HT-29 (cell line): ENCODE measurements at regions not wholly inside any gene's neighbourhood (a gene's known extent, or its start where the extent isn't known, plus 50 kb on each side); places are given as distances from the start of the nearest gene placed in this dataset.

Source experiments
- DNase-seq: peaks from one replicate; pipeline ENCODE4 v3.0.0-alpha.2; 2015; ENCODE audit warnings: low spot score

DNA sequence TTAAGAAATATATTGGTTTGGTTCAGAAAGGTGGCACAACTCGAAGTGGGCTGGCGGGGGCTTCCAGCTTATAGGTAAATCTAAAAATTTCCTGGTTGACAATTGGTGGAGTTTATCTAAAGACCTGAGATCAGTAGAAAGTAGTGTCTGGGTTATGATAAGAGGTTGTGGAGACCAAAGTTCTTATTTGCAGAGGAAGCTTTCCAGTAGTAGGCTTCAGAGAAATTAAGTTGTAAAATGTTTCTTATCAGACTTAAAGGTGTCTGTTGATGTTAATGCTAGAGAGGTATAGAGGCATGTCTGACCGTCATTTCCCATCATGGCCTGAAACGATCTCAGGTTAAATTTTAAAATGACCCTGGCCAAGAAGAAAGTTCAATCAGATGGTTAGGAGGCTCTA is 565.2 kb upstream of the DPPA4 start:
- DNase-seq, result no peak

DNA sequence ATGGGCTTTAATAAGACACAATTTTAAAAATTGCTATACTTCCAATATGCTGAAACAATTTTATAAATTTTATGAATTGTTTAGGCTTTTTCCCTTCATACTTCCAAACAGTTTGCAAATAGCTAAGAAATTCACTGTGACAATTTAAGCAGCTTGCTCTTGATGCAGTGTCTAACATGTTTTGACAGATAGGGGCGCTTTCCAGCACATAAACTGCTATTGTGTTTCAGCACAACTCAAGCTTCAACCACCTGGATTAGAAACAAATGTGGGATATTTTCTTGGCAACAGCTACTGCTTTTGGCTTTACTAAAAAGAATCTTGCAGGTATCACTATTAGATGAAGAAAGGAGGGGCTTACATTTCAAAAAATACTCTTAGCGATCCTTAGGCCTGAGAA is 565.8 kb upstream of the DPPA4 start:
- DNase-seq, result no peak

DNA sequence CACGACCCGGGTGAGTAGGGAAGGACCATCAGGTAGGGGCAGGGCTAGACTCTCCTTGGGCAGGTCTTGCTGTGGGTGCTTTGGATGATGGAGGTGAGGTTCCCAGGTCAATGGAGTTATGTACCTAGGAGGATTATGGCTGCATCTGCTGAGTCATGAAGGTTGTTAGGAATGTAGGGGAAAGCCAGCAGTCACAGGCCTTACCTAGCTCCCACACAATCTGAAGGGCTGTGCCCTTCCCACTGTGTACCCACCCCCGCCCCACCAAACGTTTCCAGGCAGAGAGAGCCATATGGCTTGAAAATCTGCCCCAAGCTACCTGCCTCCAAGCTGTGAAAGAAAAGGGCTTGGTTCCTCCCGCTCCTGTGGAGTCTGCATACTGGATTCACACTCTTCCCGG is 573.4 kb upstream of the DPPA4 start:
- no peak for DNase-seq

GRCh38 chr3:109918740-109919139 is 581.4 kb upstream of the DPPA4 start:
- DNase-seq, result no peak

- no peak for DNase-seq
Measured at GRCh38 chr3:109920749-109921148, 583.4 kb upstream of the DPPA4 start.

DNA sequence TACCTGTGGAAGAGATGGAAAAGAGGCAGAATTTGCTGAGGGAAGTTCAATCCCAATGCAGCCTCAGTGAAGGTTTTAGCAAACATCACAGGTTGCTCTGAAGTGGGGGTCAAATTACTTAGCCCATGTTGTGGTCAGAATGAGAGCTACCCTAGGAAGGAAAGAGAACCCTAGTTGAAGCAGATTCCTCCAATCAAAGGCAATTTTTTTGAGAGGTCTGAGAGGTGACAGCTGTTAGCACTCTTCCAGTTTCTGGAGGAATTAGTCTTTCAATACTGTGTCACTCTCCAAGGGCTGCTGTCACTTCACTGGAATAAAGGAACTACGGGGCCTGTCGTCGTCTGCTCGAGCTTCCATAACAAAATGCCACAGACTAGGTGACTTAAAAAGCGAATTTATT is 584.2 kb upstream of the DPPA4 start:
- DNase-seq, result no peak

- no peak for DNase-seq
Measured at GRCh38 chr3:109922856-109923255, 585.5 kb upstream of the DPPA4 start.

DNA sequence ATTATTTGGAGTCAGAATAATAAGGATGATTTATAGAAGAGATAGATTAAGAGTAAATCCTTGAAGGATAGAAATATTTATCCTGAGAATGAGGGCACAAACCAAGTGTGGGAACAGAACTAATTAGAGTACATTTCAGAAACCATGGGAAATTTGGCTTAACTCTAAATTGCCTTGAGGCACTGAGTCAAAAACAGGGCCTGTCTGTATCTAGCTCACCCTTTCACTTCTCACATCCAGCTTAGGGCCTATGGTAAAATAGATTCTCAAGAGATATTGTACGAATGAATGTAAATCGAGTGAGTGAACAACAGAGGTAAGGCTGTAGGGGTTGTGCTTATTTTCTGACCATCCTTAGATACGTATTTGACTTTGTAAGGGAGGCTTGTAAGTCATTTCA is 586.1 kb upstream of the DPPA4 start:
- no peak for DNase-seq

- peak; percentile 49 for DNase-seq
Measured at GRCh38 chr3:109924196-109924595, 586.9 kb upstream of the DPPA4 start.

- no peak for DNase-seq
Measured at GRCh38 chr3:109926376-109926775, 589.0 kb upstream of the DPPA4 start.

DNA sequence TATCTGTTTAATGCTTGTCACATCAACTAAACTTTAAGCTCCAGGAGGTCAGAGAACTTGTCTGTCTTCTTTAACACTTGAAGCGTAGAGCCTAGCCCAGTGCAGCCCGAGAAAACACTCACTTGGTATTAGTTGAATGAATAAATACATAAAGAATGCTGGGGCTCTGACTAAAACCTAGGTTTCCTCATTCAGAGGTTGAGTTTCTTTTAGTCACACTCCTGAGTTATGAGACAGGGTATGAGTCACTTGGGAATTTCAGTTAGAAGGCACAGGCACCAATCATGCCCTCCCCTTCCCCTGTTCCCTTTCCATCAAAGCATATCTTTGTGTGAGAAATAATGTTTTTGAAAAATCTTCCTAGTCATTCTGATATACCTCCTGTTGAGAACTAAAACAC is 589.8 kb upstream of the DPPA4 start:
- DNase-seq, result peak; percentile 67

DNA sequence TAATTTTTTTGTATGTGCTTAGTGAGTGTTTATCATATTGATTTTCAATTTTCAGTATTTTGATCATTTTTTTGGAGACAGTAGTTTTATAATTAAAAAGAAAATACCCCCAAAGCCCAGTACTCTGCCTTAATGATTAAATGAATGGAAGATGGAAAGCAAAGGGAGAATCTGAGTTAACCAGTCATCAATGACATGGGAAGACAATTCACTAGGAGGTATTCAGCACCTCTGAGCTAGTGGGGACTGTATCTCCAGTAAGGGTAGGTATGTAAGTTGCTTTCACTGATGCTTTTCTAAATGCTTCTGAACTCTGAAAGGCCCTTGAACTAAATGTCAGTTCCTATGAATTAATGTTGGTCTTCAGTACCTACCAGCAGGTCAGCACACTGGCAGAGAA is 590.4 kb upstream of the DPPA4 start:
- no peak for DNase-seq

- no peak for DNase-seq
Measured at GRCh38 chr3:109930582-109930981, 593.2 kb upstream of the DPPA4 start.

DNA sequence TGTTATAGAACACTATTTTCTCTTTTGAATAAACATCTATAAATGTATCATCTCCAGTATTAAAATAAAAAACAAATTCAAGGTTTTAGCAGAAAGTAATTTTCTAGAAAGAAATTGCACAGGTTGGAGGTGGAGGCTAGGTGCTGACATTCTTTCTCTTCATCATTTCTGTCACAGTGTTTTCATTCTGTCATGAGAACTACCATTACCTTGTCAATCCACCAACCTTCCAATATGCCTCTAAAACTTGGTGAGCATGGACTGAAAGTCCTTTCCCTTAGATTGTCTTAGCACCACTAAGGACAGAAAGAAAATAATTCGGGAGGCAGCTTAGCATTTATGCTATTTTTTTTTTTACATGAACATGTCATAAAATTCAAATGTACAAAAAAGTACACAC is 596.2 kb upstream of the DPPA4 start:
- DNase-seq, result no peak

DNA sequence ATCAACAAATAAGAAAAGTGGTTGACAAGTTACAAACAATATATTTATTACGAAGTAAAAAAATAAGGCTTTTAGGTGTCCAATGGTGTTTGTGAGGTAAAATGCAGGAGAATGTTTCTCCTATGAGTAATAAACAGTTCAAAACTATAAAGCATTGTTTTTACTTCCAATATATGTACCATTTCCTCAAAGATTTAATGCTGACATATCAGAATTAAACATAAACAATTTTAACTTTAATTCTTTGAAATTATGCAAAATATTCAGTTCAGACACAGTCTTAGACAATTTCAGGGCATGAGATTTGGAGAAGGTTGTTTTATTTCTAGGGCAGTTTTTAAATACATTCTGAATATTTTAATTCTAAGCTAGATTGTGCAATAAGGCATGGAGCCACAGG is 602.5 kb upstream of the DPPA4 start:
- no peak for DNase-seq

GRCh38 chr3:109943181-109943580 is 605.8 kb upstream of the DPPA4 start:
- no peak for DNase-seq

DNA sequence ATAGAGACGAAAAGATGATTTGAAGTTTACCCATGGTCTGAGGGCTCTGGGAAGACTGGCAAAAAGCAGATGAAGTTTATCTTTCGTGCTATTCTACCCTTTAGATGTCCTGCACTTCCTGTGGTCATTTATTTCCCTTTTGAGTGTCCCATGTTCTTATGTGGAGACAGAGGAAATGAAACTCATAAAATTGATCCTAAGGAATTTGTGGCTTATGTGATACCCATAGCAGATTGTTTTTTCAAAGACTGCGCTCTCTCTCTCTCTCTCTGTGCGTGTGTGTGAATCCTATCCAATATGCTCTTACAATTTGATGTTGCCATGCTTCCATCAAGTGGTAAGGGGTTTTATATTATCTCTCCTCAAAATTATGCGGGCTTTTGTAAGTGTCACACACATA is 607.5 kb upstream of the DPPA4 start:
- DNase-seq, result no peak

DNA sequence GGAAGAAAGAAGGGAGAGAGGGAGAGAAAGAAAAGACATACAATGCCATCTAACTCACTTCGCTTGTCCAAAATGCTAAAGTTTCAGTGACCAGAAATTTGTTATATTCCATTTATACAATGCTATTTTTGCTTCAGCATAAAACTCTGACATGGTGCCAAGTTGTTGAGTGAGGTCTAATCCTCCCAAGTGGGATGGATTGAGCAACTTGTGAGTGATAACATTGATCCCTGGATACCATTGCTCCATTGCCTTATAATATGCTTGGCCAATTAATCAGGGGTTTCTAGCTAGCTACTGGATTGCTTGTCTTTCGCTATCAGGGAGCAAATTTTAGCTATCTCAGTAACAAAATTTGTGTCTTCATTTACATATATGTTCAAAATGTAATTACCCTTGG is 615.6 kb upstream of the DPPA4 start:
- no peak for DNase-seq

DNA sequence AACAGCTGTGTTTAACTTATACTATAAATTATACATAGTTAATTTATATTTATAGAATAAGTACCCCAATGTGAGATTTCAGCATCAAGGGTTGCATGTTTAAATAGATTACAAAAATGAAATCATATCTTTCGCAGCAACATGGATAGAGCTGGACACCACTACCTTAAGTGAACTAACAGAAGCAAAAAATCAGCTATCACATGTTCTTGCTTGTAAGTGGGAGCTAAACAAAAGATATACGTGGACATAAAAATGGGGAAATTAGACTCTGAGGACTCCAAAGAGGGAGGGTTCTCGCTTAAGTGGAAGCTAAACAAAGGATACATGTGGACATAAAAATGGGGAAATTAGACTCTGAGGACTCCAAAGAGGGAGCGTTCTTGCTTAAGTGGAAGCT is 626.5 kb upstream of the DPPA4 start:
- no peak for DNase-seq

GRCh38 chr3:109973733-109974132 is 636.4 kb upstream of the DPPA4 start:
- peak; percentile 10 for DNase-seq

DNA sequence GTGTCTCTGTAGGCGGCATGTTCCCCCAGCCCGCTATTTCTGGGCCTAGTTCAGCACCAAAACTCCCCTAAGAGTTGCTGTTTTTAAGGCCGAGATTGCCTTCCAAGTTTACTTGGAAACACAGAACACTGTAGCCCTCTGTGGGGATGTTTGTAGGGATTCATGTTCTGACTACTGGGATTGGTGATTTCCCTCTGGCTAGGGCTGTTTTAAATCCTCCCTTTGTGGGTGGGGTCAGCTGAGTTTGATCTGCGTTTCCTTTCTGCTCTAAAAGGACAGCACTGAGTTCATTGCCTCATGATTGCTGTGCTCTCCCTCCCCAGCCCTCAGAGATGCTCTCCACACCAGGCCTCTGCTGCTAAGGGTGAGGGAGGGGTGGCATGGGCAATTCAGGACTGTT is 640.6 kb upstream of the DPPA4 start:
- no peak for DNase-seq

DNA sequence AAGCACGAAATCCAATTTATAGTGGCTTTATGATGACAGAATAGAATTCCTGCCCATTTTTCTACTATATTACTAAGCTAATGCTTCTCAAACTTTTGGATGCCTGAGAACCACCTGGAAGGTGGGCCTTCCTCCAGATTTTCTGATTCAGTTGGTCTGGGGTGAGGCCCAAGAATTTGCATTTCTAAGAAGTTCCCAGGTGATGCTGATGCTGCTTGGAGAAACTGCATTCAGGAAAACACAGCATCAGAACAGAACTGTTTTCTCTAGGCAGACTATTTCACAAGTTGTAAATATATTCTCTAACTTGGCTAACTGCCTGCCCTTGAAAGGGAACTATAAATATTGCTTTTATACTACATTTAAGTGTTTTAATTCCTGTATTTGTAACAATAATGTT is 644.9 kb upstream of the DPPA4 start:
- no peak for DNase-seq

- no peak for DNase-seq
Measured at GRCh38 chr3:109984976-109985375, 647.6 kb upstream of the DPPA4 start.

DNA sequence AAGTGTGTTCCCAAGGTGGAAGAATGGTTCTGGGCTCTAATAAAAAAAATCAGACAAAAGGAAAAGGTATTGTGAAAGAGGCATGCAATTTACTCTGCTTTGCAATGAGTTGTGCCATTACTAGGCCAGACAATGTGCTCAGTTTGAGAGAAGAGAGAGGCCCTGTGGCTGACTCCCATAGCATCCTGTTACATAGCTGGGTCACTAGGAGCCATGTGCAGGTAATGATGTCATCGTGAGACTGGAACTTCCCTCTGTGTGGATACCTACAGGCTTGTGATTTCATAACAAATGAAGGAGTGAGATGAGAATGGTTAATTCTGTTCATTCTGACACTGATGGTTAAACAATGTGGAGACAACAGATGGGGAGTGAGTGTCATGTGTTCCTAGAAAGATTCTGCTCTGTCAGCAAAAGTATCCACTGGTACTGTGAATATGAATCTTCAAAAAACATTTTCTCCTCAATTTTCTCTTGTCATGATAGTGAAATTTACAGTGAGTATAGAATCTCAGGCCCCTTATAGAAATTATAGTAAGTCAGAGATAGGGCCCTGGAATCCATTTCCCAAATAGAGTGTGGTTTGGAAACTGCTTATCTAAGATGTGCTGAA is 648.7 kb upstream of the DPPA4 start:
- DNase-seq, result no peak

GRCh38 chr3:109994853-109995252 is 657.5 kb upstream of the DPPA4 start:
- DNase-seq, result no peak
